ENCODE measurements at regions not wholly inside any gene's neighbourhood (a gene's known extent, or its start where the extent isn't known, plus 50 kb on each side); places are given as distances from the start of the nearest gene placed in this dataset.

DNA sequence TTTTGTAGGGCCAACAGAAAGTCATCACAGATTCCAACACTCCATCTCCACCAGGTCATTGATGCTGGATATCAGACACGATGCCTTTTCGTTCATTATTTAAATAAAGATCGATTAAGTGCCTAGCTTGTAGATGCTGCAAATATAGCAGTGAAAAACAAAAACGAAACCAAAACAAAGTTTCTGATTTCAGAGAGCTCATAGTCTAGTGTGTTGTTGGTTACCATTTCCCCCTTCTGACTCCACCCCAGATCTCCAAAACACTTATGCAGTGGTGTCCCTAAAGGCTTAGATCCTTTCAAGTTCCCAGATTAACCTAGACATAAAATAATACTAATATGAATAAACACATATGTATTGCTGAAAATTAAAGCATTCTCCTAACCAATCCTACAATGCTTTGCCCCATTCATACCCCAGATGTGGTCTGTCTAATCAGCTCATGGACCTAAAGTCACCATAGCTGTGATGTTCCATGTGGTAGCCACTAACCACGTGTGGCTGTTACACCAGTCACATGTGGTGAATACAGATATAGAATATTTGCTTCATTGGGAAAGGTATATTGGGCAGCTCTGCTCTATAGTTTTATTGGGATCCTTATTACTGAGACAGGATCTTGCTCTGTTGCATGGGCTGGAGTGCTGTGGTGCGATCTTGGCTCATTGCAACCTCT lies 787.2 kb downstream of the TDRD15 start:
- no peak for DNase-seq

DNA sequence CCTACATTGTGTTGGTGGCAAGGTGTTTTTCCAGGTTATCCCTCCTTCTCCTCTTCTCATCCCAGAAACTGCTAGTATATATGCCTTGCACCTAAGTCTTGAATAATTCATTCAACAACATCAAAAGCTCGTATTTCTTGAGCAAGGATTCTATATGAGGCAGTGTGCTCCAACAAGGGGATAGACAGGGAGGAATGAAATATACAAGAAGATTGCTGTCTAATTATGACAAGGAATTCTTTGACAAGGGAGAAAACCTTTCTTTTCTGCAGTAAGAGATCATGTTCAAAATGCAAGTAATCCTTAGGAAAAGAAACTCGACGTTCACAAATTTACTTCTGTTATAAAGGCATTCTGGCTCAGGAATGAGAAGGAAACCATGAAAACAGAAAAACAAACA lies 788.6 kb downstream of the TDRD15 start:
- no peak for DNase-seq

DNA sequence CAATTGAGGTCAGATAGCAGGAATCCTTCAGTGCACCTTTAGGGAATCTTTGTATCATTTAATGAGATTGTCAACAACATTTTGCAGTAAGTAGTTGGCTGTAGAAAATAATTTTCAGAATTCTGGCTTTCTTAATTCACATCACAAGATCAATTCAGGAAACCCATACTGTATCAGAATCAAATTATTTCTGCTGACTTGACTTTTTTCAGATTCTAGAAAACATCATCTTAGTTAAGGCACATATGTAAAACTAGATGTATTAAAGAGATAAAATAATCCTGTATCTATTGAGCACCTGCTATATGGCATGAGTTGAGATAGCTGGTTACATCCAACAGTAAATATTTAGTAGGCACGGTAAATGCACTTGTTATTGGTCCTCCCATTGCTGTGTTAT lies 791.4 kb downstream of the TDRD15 start:
- no peak for DNase-seq

DNA sequence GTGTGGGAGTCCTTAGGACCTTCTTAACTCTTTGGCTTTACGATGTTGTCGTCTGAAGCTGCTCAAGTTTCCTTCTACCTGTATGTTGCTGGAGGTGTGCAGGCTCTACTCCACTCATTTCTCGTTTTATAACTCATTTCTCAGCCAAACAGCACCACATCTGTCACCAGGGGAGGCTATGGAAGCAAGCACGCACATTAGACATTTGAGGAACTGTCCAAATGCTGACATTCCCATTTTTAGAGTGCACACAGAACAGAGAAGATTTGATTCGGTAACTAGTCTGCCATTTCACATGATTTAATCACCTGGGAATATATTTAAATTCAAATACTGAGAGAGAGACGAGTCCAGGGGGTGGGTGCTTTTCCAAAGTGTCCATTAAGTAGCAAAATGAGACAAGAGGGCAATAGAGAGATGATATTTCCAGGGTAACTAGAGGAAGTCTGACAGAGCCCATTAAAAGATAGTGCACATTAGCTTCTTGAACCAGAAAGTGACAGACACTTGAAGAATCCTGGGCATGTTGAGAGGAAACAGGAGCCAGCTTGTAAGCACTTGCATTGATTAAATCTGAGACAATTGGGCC lies 793.3 kb downstream of the TDRD15 start:
- no peak for DNase-seq

DNA sequence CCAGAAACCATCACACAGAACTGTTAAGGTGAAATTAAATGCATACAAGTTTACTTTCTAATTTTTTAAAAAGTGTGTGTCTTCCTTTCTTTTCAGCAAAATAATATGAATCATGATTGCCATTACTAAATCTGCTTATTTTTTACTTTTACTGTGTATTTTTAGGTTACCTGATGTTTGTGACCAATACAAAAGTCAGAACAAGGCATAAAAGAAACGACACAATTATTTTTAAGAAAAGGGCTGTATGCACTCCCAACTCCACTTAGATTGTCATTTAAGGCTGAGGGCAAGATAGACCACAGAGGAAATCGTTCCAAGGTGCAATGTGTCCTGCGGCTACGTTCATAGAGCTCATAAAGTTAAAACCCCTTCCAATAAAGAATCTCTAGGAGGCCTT lies 797.0 kb downstream of the TDRD15 start:
- DNase-seq: no peak

DNA sequence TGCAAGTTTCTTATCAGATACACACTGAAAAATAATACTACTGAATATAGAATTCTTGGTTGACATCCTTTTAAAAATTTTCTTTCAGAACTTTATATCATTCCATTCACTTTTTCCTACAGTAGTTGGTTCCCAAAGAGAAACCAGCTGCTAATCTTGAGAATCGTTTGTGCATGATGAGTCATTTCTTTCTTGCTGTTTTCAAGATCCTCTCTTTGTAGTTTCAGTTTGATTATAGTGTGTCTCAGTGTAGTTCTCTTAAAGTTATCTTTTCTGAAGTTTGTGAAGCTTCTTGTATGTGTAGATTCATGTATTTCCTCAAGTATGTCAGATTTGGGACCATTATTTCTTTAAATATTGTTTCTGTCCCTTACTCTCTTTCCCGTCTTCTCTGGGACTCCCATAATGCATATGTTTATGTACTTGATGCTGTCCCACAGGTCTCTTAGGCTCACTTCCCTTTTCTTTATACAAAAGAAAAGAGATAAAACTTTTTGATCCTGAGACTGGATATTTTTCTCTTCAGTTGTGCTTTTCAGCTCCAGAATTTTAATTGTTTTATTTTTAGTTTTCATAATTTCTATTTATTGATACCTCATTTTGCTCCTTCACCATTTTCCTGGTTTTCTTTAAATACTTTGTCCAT lies 801.0 kb downstream of the TDRD15 start:
- DNase-seq: no peak

DNA sequence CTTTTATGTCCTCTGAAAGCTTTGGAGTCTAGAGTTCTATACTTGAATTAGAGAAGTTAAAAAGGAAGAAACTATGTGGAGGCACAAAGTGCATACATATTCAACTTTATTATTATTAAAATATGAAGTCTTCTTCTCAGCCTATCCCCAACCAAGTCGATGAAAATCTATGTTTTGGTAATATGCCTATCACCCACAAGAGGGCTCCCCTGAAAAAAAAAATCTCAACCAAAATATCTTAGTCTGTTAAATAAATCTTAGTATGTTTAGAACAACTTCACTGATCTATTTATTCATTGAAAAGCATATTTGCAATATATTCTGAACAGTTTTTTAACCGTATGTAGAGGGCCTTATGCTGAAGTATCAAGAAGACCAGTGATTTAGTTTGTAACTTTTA lies 804.5 kb downstream of the TDRD15 start:
- no peak for DNase-seq

DNA sequence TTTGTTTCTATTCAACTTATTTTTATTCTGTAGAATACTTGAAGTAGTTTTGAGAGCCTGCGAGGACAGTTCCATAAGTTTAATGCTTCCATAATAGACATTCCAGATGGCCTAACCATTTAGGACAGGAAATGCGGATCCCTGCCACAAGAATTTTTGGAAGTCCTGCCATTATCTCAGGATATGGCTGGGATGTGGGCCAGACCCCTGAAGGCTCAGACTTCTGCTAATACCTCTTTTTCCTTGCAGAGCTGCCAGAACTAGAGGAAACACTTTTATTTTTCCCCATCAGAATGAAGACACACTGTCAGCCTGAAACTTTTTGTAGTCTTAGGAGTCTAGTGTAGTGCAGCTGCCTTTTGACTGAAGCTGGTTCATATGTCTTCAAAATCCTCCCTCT lies 806.5 kb downstream of the TDRD15 start:
- no peak for DNase-seq

DNA sequence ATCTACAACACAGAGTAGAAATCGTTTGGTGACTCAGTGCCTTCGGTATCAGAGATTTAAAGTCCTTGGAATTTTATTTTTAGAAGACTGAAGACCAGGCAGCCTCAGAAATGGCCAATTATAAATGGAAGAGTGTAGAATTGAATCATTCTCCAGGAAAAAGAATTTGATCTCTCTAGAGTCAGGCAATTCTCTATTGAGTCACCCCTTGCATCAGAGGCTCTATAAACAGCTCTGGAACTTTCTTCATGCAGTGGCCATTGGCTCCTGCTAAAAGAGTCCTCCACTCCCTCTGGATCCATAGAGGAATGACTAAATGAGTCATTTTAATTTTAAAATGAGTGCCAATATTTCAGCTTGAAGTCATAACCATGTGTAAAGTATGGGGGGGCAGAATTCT lies 816.2 kb downstream of the TDRD15 start:
- no peak for DNase-seq

DNA sequence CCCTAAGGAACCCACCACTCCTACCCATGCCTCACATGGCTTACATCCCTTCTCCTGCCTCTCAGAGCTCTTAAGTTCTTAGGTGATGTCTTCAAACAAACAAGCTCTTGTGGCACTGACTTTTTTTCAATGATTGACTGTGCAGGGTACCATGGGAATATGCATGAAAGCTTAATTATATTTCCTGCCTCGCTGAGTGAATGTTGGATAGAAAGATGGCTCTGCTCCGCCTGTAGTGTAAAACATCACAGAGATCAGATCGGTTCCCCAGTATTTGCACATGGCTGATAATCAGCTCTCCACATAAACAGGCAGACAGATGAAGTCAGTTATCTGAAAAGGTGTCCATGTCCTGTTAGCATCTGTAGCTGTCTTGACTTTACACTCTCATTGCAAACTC lies 820.8 kb downstream of the TDRD15 start:
- DNase-seq: no peak

DNA sequence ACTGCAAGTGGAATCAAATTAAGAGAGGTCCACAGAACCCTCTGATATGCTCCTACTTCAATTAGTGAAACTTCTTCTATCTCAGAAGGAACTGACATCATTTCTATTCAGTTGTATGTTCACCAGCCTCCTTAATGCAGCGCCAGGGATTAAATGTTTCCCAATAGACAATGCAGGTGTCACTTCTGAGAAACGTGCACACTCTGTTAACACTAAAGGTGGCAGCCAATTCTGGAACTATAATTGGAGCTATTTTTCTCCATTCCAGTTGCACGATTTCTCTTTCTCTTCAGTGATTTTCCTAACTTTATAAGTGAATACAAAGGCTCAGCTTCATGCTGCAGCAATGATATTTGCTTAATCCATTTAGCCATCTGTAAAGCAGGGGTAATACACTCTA lies 821.9 kb downstream of the TDRD15 start:
- DNase-seq: no peak

DNA sequence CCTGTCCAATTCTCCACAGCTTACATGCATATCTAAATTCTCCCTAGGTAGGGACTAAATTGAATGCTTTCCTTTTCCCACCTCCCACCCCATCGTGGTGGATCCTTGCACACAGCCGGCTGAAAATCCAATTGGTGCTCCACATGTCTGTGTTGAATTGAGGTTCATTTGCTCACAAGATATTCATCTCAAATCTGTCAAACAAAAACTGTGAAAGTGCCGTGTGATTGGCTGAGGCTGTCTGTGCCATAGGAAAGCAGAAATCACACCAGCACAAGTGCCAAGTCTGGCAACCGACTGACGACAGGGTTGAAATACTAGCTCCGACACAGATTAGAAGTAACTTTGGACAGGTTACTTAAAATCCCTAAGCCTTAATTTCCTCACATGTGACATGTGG lies 823.3 kb downstream of the TDRD15 start:
- DNase-seq: no peak

DNA sequence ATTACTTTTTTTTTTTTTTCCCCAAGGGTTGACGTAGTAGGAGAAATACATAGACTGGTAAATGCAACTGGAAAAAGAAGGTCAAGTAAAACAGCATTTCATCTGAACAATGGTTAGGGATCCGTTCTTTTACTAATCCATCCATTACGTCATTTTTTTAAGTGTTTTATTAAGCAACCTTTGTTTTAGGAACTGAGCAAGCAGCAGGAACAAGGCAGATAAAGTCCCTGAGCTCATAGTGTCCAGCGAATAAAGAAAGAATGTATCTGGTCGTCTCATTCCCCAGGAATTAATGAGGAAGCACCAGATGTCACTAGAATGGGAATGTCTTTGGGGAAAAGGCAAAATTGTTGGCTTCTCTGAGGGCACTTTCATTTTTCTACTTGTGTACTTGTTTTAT lies 842.4 kb downstream of the TDRD15 start:
- no peak for DNase-seq

DNA sequence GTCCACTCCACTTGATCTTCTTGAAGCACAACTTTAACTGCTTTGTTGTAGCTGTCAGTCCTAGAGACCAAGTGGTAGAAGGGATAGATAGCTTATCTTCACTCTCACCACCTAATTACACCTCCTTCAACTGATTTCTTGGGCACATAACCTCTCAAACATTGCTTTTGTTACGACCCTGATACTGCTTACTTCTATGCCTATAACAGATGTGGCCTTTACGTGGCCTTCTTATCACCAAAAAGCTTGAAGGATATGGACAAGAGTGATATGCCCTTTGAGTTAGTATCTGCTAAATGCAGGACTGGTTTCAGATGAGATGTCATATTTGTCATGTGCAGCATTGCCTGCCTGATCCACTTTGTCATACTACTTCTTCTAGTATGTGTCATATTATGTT lies 847.2 kb downstream of the TDRD15 start:
- no peak for DNase-seq

DNA sequence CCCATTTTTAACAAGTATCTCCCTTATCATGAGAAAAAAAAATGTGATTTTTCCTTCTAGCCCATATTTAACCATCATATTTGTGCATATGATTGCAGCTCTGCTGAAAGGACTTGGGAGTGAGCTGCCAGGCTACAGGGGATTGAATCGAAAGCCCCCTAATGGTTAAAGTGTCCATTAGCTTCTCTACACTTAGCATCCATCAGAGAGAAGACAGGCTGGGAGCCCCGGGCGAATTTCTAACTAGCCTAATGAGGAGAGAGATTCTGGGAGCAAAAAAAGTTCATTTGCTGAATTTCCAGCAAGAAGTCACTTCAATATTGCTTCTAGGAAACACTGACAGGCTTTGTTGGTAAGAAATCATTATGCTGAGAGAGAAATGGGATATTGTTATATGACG lies 848.8 kb downstream of the TDRD15 start:
- no peak for DNase-seq

DNA sequence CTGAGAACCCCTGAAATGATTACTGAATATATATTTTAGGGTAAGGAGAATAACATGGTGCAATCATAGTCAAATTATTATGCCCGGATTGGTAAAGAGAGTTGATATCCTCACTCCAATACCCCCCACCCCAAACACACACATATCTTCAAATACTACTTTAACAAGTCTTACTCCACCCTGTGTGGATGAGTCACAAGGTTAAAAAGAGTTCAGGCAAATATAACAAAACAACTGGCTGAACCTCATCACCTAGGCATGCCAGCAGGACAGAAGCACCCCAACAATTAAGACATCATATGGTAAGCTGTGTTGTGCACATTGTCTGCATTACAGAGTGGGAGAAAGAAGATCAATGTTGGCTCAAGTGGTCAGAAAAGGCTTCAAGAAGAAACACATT lies 857.4 kb downstream of the TDRD15 start:
- DNase-seq: no peak

DNA sequence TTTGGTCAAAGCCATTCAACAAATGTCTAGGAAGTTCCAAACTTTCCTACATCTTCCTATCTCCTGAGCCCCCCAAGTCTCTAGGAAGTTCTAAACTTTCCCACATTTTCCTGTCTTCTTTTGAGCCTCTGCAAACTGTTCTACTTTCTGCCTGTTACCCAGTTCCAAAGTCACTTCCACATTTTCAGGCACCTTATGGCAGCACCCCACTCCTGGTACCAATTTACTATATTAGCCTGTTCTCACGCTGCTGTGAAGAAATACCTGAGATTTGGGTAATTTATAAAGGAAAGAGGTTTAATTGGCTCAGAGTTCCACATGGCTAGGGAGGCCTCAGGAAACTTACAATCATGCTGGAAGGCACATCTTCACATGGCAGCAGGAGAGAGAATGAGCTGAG lies 869.2 kb downstream of the TDRD15 start:
- DNase-seq: no peak

DNA sequence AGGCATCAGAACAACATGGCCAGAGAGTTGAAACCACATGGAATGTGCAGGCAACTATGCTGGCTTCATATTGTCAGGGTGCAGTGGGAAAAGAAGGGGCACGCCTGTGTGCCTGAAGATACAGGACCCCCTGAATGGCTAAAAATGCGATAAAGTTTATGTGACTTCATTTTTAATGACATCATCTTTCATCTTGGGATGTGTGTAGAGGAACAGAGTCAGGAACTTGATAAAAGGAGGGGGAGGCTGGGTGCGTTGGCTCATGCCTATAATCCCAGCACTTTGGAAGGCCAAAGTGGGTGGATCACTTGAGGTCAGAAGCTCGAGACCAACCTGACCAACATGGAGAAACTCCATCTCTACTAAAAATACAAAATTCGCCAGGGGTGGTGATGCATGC lies 872.6 kb downstream of the TDRD15 start:
- DNase-seq: no peak

DNA sequence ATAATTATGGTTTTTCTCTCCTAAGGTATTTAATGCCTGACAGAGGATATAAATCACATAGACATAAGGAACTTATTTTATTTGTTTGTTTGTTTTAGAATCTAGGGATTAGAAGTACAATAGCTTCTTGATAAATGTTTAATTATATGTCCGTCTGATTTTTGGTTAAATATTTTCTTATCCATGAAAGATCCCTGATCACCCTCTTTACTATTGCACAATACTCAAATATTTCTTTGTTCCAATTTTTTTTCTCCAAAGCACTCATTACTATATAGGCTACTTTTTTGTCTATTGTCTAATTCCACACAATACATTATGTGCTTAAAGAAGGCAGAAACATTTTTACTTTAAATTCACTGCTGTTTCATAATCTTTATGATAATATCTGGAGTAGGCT lies 875.8 kb downstream of the TDRD15 start:
- DNase-seq: no peak

DNA sequence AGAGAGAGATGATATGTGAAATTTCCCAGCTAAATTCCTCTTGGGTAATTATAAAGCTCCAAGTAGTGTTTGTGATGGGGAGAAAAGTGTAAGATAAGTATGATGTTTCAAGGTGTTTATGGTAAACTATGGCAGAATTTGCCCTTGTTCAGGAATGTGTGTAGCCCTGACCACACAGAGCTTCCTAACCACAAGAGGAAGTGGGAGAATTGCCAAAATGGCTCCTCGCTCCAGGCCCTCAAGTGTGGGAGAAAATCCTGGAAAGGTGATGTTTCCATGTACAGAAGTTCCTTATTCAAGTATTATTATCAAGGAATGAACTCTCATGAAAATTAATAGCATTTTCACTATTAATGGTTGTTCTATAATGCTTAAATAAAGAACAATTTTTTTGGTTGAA lies 878.3 kb downstream of the TDRD15 start:
- DNase-seq: no peak

DNA sequence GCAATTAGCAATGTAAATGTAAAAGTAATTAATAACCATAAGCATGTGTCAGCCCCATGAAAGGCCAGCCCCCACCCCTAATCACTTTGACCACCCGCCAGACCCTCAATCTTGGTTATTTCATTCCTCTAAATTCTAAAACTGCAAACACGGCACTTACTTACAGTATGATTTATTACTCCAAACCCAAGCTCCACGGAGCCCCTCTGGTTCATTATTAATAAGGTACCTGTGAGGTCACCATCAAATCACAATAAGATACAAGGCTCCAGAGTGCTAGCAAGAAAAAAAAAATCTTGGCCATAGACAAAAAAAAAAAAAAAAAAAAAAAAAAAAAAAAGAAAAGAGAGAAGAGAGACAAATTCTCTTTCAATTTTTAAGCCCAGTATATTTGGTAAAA lies 879.5 kb downstream of the TDRD15 start:
- no peak for DNase-seq

DNA sequence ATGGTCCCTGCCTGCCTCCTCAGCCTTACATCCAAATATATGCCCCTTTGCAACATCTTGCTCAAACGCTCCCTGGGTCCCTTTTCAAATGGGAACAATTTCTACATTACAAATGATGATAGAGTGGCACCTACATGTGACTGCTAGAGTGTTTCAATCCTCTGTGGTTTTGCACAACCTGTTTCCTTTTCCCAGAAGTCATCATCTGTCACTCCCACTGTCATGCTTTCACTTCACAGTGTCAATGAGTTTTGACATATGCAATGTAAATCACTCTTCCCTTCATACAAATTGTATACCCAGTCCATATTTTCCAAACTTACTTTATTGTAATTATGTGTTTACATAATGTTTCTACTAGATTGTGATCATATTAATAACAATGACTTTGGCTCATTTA lies 887.3 kb downstream of the TDRD15 start:
- no peak for DNase-seq

DNA sequence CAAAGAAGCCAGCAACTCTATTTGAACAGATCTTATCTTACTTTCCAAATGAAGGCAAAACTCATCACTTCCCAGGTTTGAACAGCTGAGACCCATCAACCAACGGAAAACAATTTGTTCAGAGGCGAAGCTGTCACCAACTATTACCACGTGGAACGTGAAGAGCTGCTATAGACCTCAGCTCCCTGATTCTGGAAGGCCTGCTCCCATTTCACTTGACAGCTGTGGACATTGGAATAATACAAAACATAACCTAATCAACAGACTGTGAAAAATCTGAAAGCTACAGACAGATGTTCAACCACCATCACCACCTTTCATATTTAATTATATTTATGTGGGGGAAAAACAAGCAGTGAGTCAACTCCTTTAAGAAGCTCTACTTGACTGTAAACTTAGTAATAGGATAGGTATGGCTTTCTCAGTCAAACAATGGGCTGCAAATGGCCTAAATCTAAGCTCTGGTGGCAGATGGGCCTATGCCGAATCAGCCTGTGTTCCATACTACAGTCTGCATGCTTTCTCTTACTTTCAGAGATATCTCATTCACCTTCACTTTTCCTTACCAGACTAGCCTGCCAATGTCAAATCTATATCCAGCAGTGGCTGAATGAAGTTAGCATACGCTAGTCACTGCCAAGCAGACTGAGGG lies 896.4 kb downstream of the TDRD15 start:
- no peak for DNase-seq

DNA sequence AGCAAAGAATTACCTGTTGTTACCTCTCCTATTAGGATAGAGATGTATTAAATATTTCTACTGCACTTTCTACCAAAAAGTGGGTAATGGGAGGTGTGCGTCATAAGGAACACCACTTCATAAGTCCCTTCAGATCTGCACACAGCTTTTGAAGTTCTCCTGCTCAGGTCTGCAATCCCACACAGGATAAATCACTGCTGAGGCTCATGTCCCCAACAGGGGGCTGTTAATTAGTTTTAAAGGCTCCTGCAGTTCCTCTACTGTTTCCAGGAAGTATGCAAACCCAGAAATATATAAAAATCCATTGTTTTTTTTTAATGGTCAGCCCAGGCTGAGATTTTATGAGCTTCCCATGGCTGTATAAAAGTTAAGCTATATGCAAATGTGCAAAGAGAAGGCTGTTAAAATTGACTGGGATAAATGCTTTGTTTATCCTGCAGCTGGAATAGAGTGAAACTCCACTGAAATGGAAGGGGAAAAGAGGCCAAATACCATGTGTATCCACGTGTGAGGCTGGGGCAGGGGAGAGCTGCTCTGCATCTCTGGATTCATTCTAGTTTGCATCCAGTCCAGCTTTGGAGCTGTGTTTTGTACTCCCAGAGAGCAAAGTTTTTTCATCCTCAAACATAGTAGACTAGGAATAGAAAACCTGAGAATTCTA lies 903.7 kb downstream of the TDRD15 start:
- DNase-seq: no peak
